HepG2 (cell line): ENCODE measurements at regions not wholly inside any gene's neighbourhood (a gene's known extent, or its start where the extent isn't known, plus 50 kb on each side); places are given as distances from the start of the nearest gene placed in this dataset.
"Not testable (repeated sequence)": the region's sequence is repeated elsewhere in the genome, so short reads cannot be mapped to it uniquely, and the experiment has no call there.

ENCODE experiments used
- ATAC-seq: fragments of 200-7000 bp; cut with Tn5 transposase; 3 replicates; pipeline ENCODE4 v1.9.1; 2020; ENCODE audit warnings: mild to moderate bottlenecking, moderate library complexity
- BruUV-seq: library from RNA; stranded (reverse); fragments of 400-500 nt; replicated peaks from 2 replicates; lab custom pipeline; 2021; lab: Mats Ljungman, UMichigan
- CTCF ChIA-PET: fragments of 300-600 bp; formaldehyde crosslinking; extraction: SDS; loops from one replicate; lab custom pipeline; 2021; ENCODE audit warnings: low total read pairs, inconsistent platforms, low intra/inter-chr PET ratio; lab: Yijun Ruan, JAX
- POLR2A ChIA-PET: fragments of 350-600 bp; sonication (Branson Sonifier 250); formaldehyde crosslinking; loops from one replicate; lab custom pipeline; 2020; ENCODE audit warnings: antibody characterized with exemption, inconsistent platforms; lab: Yijun Ruan, JAX
- DNase-seq: peaks from one replicate; pipeline ENCODE4 v3.0.0-alpha.2; 2015; ENCODE audit warnings: low spot score
- FAIRE-seq: peaks from 3 replicates; lab custom pipeline; 2011; peaks lifted over from hg19 to GRCh38; lab: Jason Lieb, UNC
- H2AFZ ChIP-seq: one replicate; pipeline ENCODE4 v1.6.1; 2011; ENCODE audit warnings: low read length, inconsistent platforms
- H3K27ac ChIP-seq: fragments of 300-600 bp; 3 replicates; pipeline ENCODE4 v1.8.0; 2011; ENCODE audit warnings: mixed run types, mild to moderate bottlenecking, mixed read lengths, low read length, inconsistent platforms; ENCODE audit not compliant: insufficient read depth; ENCODE audit errors: extremely low read length
- H3K27me3 ChIP-seq, 2 experiments: fragments of 200-600 bp in 1 of 2; 2 replicates in 1 of 2; 3 replicates in 1 of 2; pipeline versions ENCODE4 v1.6.0 to v1.8.0; 2011; ENCODE audit warnings: low read length in 2 of 2, mild to moderate bottlenecking in 2 of 2, moderate library complexity in 2 of 2, inconsistent platforms in 1 of 2; ENCODE audit not compliant: insufficient read depth in 2 of 2, control insufficient read depth in 1 of 2
- H3K36me3 ChIP-seq, 2 experiments: fragments of 200-600 bp in 1 of 2; replicated peaks in 1 of 2; 2 replicates in 1 of 2; 3 replicates in 1 of 2; pipeline versions ENCODE4 v1.5.1 to v1.8.0; 2011; ENCODE audit warnings: low read length in 2 of 2, inconsistent platforms in 1 of 2; ENCODE audit not compliant: insufficient read depth in 2 of 2, control insufficient read depth in 1 of 2
- H3K4me1 ChIP-seq: 2 replicates; pipeline ENCODE4 v1.5.1; 2012; ENCODE audit warnings: low read length, inconsistent platforms; ENCODE audit not compliant: insufficient read depth
- H3K4me2 ChIP-seq: 2 replicates; pipeline ENCODE4 v1.6.0; 2011; ENCODE audit warnings: low read depth, low read length, inconsistent platforms
- H3K4me3 ChIP-seq, 3 experiments: fragments of 200-600 bp in 1 of 3; sonication (generic), shearing (Covaris generic) in 1 of 3; replicated peaks in 1 of 3; 2 replicates each; pipeline ENCODE4 v1.5.1; 2011 to 2016; ENCODE audit warnings: low read length in 3 of 3, inconsistent platforms in 2 of 3, low read depth in 2 of 3, mild to moderate bottlenecking in 2 of 3, control low read depth in 1 of 3, mixed read lengths in 1 of 3; ENCODE audit not compliant: insufficient read depth in 1 of 3
- H3K79me2 ChIP-seq: one replicate; pipeline ENCODE4 v1.6.1; 2011; ENCODE audit warnings: low read length, inconsistent platforms; ENCODE audit not compliant: insufficient read depth
- H3K9ac ChIP-seq: 2 replicates; pipeline ENCODE4 v1.6.0; 2011; ENCODE audit warnings: mild to moderate bottlenecking, low read depth, low read length, inconsistent platforms; ENCODE audit not compliant: insufficient read depth
- H3K9me3 ChIP-seq: 2 replicates; pipeline ENCODE4 v1.5.1; 2012; ENCODE audit warnings: mild to moderate bottlenecking, low read length
- H4K20me1 ChIP-seq: 2 replicates; pipeline ENCODE4 v1.6.0; 2011; ENCODE audit warnings: inconsistent platforms, mild to moderate bottlenecking, low read length, moderate library complexity; ENCODE audit not compliant: insufficient read depth
- GATAD2A ChIP-seq: IDR thresholded peaks from 2 replicates; pipeline ENCODE4 v1.6.1; 2016
- KLF12 ChIP-seq: sonication (generic); formaldehyde crosslinking; IDR thresholded peaks from 2 replicates; pipeline ENCODE4 v1.4.0; 2020; ENCODE audit warnings: missing genetic modification reagents, borderline replicate concordance
- TIGD3 ChIP-seq: sonication (generic); formaldehyde crosslinking; IDR thresholded peaks from 2 replicates; pipeline ENCODE4 v1.5.1; 2020; ENCODE audit warnings: mild to moderate bottlenecking, missing genetic modification reagents, borderline replicate concordance
- ZFY ChIP-seq: sonication (generic); formaldehyde crosslinking; IDR thresholded peaks from 2 replicates; pipeline ENCODE4 v1.4.0; 2020; ENCODE audit warnings: missing genetic modification reagents
- ZNF281 ChIP-seq: sonication (generic); formaldehyde crosslinking; IDR thresholded peaks from 2 replicates; pipeline ENCODE4 v1.4.0; 2020; ENCODE audit warnings: missing genetic modification reagents, borderline replicate concordance
- ZNF597 ChIP-seq: sonication (generic); formaldehyde crosslinking; IDR thresholded peaks from 2 replicates; pipeline ENCODE4 v1.5.0; 2020; ENCODE audit warnings: missing genetic modification reagents
- WGBS: methylation state at CpG from one replicate; pipeline ENCODE4 v1.1.6; 2017; ENCODE audit warnings: low lambda C conversion rate; 5-methylcytosine and 5-hydroxymethylcytosine counted together
- in situ Hi-C: cut with HindIII; loops from 2 replicates; pipeline ENCODE4 v1.10.0; 2017; ENCODE audit warnings: low pct_unique_long_range_greater_than_20kb; ENCODE audit not compliant: extremely low pct_ligation_motif_present
- intact Hi-C: fragments of 100-400 bp; cut with micrococcal nuclease; formaldehyde crosslinking; loops from one replicate; pipeline ENCODE4 v1.10.0; 2022; ENCODE audit not compliant: unreplicated experiment

- TF ChIP-seq ZNF597 (CRISPR knock-in tag) (no peak), ZFY (CRISPR knock-in tag) (no peak)
Measured at GRCh38 chr12:87332987-87333726, 696.0 kb downstream of the C12orf50 start (continued).

GRCh38 chr12:87330071-87330555, 699.1 kb downstream of the C12orf50 start:
- H3K27ac ChIP-seq, H3K79me2 ChIP-seq, DNase-seq, BruUV-seq, H3K36me3 ChIP-seq, H3K4me1 ChIP-seq, H3K4me3 ChIP-seq, H2AFZ ChIP-seq, intact Hi-C loops, ATAC-seq, H3K27me3 ChIP-seq, in situ Hi-C loops, H4K20me1 ChIP-seq, FAIRE-seq, CTCF ChIA-PET, H3K4me2 ChIP-seq, H3K9ac ChIP-seq, POLR2A ChIA-PET: not testable (repeated sequence)
- peaks cover 14% of the 10 kb centered on the region for H3K9me3 ChIP-seq
- 75% methylated on average over 4 of the region's 30 CpGs for WGBS

GRCh38 chr12:87329076-87329863, 699.9 kb downstream of the C12orf50 start:
- ATAC-seq (no peak), DNase-seq (no peak), FAIRE-seq (no peak)
- Histone ChIP-seq H3K9ac (no peak overlapping the region), H3K27ac (no peak overlapping the region), H3K27me3 (no peaks in the 10 kb centered on the region), H3K79me2 (no peaks in the 10 kb centered on the region), H3K4me3 (no peak overlapping the region), H3K36me3 (no peaks in the 10 kb centered on the region), H3K9me3 (peaks cover 14% of the 10 kb centered on the region), H3K4me1 (no peaks in the 10 kb centered on the region), H2AFZ (no peak overlapping the region), H4K20me1 (no peaks in the 10 kb centered on the region), H3K4me2 (no peak overlapping the region)
- WGBS: 45% methylated on average over 2 of the region's 2 CpGs
- intact Hi-C loops (no loop called here), in situ Hi-C loops (no loop called here)
- TF ChIP-seq TIGD3 (no peak), KLF12 (CRISPR knock-in tag) (no peak), ZNF281 (CRISPR knock-in tag) (no peak), GATAD2A (CRISPR knock-in tag) (no peak)
- POLR2A ChIA-PET: no interaction called here
- CTCF ChIA-PET: no interaction called here
- no TSS peak for BruUV-seq
